ENCODE measurements at regions not wholly inside any gene's neighbourhood (a gene's known extent, or its start where the extent isn't known, plus 50 kb on each side); places are given as distances from the start of the nearest gene placed in this dataset.

DNA sequence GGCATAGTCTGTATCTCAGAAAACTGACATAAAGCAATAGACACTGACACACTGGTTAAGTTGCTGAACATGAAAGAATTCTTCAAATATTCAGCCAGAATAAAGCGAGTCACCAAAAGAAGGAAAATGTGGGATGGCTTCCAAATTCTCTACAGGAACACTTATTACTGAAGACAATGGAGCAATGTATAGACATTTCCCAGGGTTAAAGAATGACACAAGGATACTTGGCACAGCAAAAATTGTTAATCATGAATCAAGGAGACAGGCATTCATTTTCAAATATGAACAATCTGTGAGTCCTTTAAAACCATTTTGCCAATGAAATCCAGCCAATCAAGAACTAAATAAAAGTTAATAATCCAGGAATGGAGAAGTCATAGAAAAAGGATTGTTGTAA, 92.5 kb downstream of the MTX3 start:
- intact Hi-C loops (cut with DNase I; ENCODE audit: low total_unique reads) = no loop called here
- H3K36me3 ChIP-seq = no peaks in the 10 kb centered on the region
- no peak for TF ChIP-seq POLR2A (IDR thresholded peaks at IDR 0.05)
- TF ChIP-seq, protein P1, sequence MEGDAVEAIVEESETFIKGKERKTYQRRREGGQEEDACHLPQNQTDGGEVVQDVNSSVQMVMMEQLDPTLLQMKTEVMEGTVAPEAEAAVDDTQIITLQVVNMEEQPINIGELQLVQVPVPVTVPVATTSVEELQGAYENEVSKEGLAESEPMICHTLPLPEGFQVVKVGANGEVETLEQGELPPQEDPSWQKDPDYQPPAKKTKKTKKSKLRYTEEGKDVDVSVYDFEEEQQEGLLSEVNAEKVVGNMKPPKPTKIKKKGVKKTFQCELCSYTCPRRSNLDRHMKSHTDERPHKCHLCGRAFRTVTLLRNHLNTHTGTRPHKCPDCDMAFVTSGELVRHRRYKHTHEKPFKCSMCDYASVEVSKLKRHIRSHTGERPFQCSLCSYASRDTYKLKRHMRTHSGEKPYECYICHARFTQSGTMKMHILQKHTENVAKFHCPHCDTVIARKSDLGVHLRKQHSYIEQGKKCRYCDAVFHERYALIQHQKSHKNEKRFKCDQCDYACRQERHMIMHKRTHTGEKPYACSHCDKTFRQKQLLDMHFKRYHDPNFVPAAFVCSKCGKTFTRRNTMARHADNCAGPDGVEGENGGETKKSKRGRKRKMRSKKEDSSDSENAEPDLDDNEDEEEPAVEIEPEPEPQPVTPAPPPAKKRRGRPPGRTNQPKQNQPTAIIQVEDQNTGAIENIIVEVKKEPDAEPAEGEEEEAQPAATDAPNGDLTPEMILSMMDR (IDR thresholded peaks at IDR 0.05) = no peak
- no peak for TF ChIP-seq POLR2AphosphoS5 (IDR thresholded peaks at IDR 0.05)
- H3K9me3 ChIP-seq = no peaks in the 10 kb centered on the region
- H3K27ac ChIP-seq = no peak overlapping the region
- H3K27me3 ChIP-seq = peaks cover 0 to 3% of the 10 kb centered on the region in 2 donors
- DNase-seq (ENCODE audit: low spot score in 2 of 2) = no peak
- H3K4me3 ChIP-seq = no peak overlapping the region
- no peaks in the 10 kb centered on the region for H3K4me1 ChIP-seq

DNA sequence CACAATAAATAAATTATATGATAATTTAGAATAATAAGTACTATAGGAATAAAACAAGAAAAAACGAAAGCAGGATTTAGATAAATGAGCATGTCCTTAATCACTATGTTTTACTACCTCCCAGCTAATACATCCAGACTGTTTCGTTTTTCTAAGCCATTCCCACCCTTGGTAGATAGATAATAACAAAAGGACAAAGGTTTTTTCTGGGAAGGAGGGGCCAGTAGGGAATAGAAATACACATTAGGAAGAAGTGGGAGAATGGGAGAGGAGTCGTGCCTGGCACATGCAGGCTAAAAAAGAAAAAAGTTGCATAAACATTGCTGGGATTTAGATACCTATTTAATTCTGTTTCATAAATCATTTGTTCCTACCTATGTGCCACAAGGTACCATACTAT, 97.1 kb downstream of the MTX3 start:
- peaks cover 0 to 3% of the 10 kb centered on the region in 2 donors for H3K27me3 ChIP-seq
- no peak for DNase-seq (ENCODE audit: low spot score in 2 of 2)
- TF ChIP-seq POLR2A (IDR thresholded peaks at IDR 0.05) (no peak), POLR2AphosphoS5 (IDR thresholded peaks at IDR 0.05) (no peak)
- TF ChIP-seq, protein P1 (IDR thresholded peaks at IDR 0.05) = no peak
- H3K36me3 ChIP-seq = no peaks in the 10 kb centered on the region
- H3K4me1 ChIP-seq = no peaks in the 10 kb centered on the region
- H3K4me3 ChIP-seq = no peak overlapping the region
- no peak overlapping the region for H3K27ac ChIP-seq
- intact Hi-C loops (cut with DNase I; ENCODE audit: low total_unique reads) = no loop called here
- H3K9me3 ChIP-seq = no peaks in the 10 kb centered on the region

DNA sequence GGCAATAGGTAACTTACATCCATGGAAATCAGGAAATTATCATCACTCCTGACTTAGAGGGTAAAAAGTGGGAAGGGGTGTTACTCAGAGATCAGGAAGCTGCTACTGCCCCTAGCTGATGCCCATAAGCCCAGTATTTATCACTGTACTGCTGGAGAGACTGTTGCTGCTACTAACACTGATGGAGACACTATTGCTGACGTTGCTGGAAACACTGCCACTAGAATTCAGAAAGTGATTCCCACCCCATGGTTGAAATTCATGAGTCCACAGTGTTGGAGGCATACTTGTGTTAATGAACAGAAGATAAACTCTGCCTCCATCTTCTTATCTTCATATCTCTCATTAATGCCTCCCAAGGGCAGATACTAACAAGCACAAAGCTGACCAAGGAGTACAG, 97.6 kb downstream of the MTX3 start:
- DNase-seq (ENCODE audit: low spot score in 2 of 2) = no peak
- TF ChIP-seq, protein P1 (IDR thresholded peaks at IDR 0.05) = no peak
- TF ChIP-seq POLR2AphosphoS5 (IDR thresholded peaks at IDR 0.05) = no peak
- no peak for TF ChIP-seq POLR2A (IDR thresholded peaks at IDR 0.05)
- Histone ChIP-seq H3K27ac (no peak overlapping the region), H3K36me3 (no peaks in the 10 kb centered on the region), H3K4me3 (no peak overlapping the region), H3K4me1 (no peaks in the 10 kb centered on the region), H3K27me3 (peaks cover 0 to 3% of the 10 kb centered on the region in 2 donors), H3K9me3 (no peaks in the 10 kb centered on the region)
- intact Hi-C loops (cut with DNase I; ENCODE audit: low total_unique reads) = no loop called here

DNA sequence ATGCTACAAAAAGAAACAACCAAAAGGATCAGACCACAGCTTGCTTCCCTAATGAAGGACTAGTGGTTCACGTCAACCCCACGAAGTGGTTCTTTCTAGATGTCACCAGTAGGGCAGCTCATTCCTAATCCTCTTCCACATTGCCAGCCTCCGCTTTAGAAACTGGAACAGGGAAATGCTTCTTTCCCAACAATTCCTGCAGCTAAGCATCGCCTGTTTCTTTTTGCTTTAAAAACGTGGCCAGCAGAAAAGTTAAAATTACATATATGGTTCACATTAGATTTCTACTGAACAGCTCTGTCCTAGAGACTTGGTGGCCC, 100.2 kb downstream of the MTX3 start:
- Histone ChIP-seq H3K27ac (no peak overlapping the region), H3K9me3 (no peaks in the 10 kb centered on the region), H3K36me3 (no peaks in the 10 kb centered on the region), H3K4me3 (no peak overlapping the region), H3K27me3 (peaks cover 0 to 3% of the 10 kb centered on the region in 2 donors), H3K4me1 (no peaks in the 10 kb centered on the region)
- TF ChIP-seq POLR2A (IDR thresholded peaks at IDR 0.05) (no peak), POLR2AphosphoS5 (IDR thresholded peaks at IDR 0.05) (no peak)
- TF ChIP-seq, protein P1 (IDR thresholded peaks at IDR 0.05) = no peak
- DNase-seq (ENCODE audit: low spot score in 2 of 2) = no peak
- intact Hi-C loops (cut with DNase I; ENCODE audit: low total_unique reads) = no loop called here

DNA sequence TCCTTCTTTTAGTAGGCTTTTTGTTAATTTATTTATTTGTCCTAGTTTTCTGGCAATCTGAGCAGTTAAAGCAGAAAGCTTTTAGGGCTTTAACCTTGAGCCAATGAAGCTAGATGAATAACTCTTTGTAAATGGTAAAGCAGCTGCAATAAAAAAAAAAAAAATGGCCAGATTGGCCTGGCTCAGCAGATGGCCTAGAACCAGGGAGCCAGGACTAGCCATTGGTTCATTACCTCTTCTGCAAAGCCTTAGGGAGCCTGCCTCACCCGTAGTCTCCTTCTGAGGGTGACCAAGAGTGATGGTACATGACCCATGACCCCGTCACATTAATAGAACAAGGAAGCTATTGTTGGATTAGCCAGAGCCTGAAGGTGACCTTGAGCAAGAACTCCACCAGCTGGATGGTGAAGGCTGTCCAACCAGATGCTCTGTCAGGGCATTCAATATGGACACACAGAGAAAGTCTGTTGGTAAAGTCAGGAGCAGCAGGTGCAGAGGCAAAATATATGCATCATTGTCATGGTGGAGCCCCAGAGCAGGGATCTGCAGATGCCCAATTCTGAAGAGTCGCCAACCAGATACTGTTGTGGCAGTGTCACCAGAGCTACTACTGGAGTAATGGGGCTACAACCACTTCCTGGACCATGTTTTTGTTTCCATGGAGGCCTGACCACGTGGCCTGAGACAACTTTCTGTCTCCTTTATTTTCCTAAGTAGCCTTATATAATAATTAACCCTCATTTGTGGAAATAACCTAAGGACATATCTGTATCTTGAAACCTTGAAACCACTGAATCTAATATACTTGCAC, 100.7 kb downstream of the MTX3 start:
- TF ChIP-seq POLR2A (IDR thresholded peaks at IDR 0.05) (no peak), POLR2AphosphoS5 (IDR thresholded peaks at IDR 0.05) (no peak)
- TF ChIP-seq, protein P1 (IDR thresholded peaks at IDR 0.05) = no peak
- intact Hi-C loops (cut with DNase I; ENCODE audit: low total_unique reads) = no loop called here

More for the DNA sequence above, 100.7 kb downstream of the MTX3 start:
- Histone ChIP-seq H3K4me1 (no peaks in the 10 kb centered on the region), H3K36me3 (no peaks in the 10 kb centered on the region), H3K27ac (no peak overlapping the region), H3K9me3 (no peaks in the 10 kb centered on the region), H3K27me3 (peaks cover 0 to 3% of the 10 kb centered on the region in 2 donors), H3K4me3 (no peak overlapping the region)
- DNase-seq (ENCODE audit: low spot score in 2 of 2) = no peak

All from breast epithelium (tissue), 4 donors.